KG1 (cell line): ENCODE measurements at regions not wholly inside any gene's neighbourhood (a gene's known extent, or its start where the extent isn't known, plus 50 kb on each side); places are given as distances from the start of the nearest gene placed in this dataset.
"Not testable (repeated sequence)": the region's sequence is repeated elsewhere in the genome, so short reads cannot be mapped to it uniquely, and the experiment has no call there.

ENCODE experiments used
- DNase-seq: peaks from one replicate; lab custom pipeline; 2025; lab: John Stamatoyannopoulos, UW

- DNase-seq: no peak
These were observed 114.2 kb downstream of the RTP5 start for GRCh38 chr2:241983571-241984270.

GRCh38 chr2:241984271-241984655, 114.7 kb downstream of the RTP5 start:
- DNase-seq: no peak

- no peak for DNase-seq
These were observed 115.1 kb downstream of the RTP5 start for GRCh38 chr2:241984658-241985057.

GRCh38 chr2:241985161-241985985, 115.8 kb downstream of the RTP5 start:
- DNase-seq: not testable (repeated sequence)

- DNase-seq: no peak
These were observed 116.4 kb downstream of the RTP5 start for GRCh38 chr2:241985986-241986329.

GRCh38 chr2:241986836-241987641, 117.5 kb downstream of the RTP5 start:
- no peak for DNase-seq

GRCh38 chr2:241987726-241988125, 118.2 kb downstream of the RTP5 start:
- no peak for DNase-seq

GRCh38 chr2:241988146-241988545, 118.6 kb downstream of the RTP5 start:
- DNase-seq: no peak

- no peak for DNase-seq
These were observed 119.5 kb downstream of the RTP5 start for GRCh38 chr2:241989074-241989473.

- DNase-seq: no peak
These were observed 120.9 kb downstream of the RTP5 start for GRCh38 chr2:241990466-241990865.

- DNase-seq: no peak
These were observed 121.8 kb downstream of the RTP5 start for GRCh38 chr2:241991299-241991698.

GRCh38 chr2:241992753-241993152, 123.2 kb downstream of the RTP5 start:
- no peak for DNase-seq

- DNase-seq: no peak
These were observed 124.0 kb downstream of the RTP5 start for GRCh38 chr2:241993386-241994005.

GRCh38 chr2:241994086-241994485, 124.6 kb downstream of the RTP5 start:
- DNase-seq: no peak

- no peak for DNase-seq
These were observed 125.2 kb downstream of the RTP5 start for GRCh38 chr2:241994556-241995213.

- no peak for DNase-seq
These were observed 126.6 kb downstream of the RTP5 start for GRCh38 chr2:241996100-241996499.

GRCh38 chr2:241997017-241997416, 127.5 kb downstream of the RTP5 start:
- no peak for DNase-seq

- DNase-seq: no peak
These were observed 129.7 kb downstream of the RTP5 start for GRCh38 chr2:241999184-241999583.

- DNase-seq: no peak
These were observed 132.3 kb downstream of the RTP5 start for GRCh38 chr2:242001853-242002252.

- no peak for DNase-seq
These were observed 133.4 kb downstream of the RTP5 start for GRCh38 chr2:242002944-242003343.

GRCh38 chr2:242004223-242004901, 134.8 kb downstream of the RTP5 start:
- no peak for DNase-seq
